K562 (cell line): ENCODE measurements at regions not wholly inside any gene's neighbourhood (a gene's known extent, or its start where the extent isn't known, plus 50 kb on each side); places are given as distances from the start of the nearest gene placed in this dataset.

ENCODE experiments used
- ATAC-seq: fragments of 200-7000 bp; cut with Tn5 transposase; 3 replicates; pipeline ENCODE4 v1.9.1; 2020; ENCODE audit warnings: moderate library complexity
- BruUV-seq: library from RNA; stranded (reverse); fragments of 400-500 nt; replicated peaks from 2 replicates; lab custom pipeline; 2021; lab: Mats Ljungman, UMichigan
- CTCF ChIA-PET: fragments of 300-600 bp; formaldehyde crosslinking; extraction: SDS; loops from one replicate; lab custom pipeline; 2021; ENCODE audit warnings: low intra/inter-chr PET ratio; lab: Yijun Ruan, JAX
- POLR2A ChIA-PET: fragments of 300-600, 350-650 bp; sonication (Branson Sonifier 250); formaldehyde crosslinking; extraction: SDS; loops from one replicate; lab custom pipeline; 2021; ENCODE audit warnings: antibody characterized with exemption, inconsistent platforms; lab: Yijun Ruan, JAX
- DNase-seq, 4 experiments: peaks; one replicate each; pipeline versions ENCODE4 v3.0.0 to v3.0.0-alpha.2; 2011 to 2018; ENCODE audit warnings: low spot score in 3 of 4, mixed read lengths in 3 of 4; ENCODE audit errors: extremely low read depth in 1 of 4
- FAIRE-seq: peaks from 2 replicates; lab custom pipeline; 2011; peaks lifted over from hg19 to GRCh38; lab: Jason Lieb, UNC
- H2AFZ ChIP-seq: 2 replicates; pipeline ENCODE4 v1.6.0; 2011; ENCODE audit warnings: low read depth, low read length, control low read depth, inconsistent platforms
- H3K27ac ChIP-seq: fragments of 200-600 bp; 3 replicates; pipeline ENCODE4 v1.8.0; 2011; ENCODE audit warnings: low read depth, mild to moderate bottlenecking, control low read depth, inconsistent platforms, low read length, moderate library complexity, mixed read lengths; ENCODE audit errors: extremely low read depth
- H3K27me3 ChIP-seq, 2 experiments: fragments of 300-600 bp in 1 of 2; 2 replicates in 1 of 2; 3 replicates in 1 of 2; pipeline versions ENCODE4 v1.6.0 to v1.8.0; 2011; ENCODE audit warnings: inconsistent platforms in 2 of 2, low read length in 2 of 2, mild to moderate bottlenecking in 1 of 2, mixed read lengths in 1 of 2, moderate library complexity in 1 of 2; ENCODE audit not compliant: control insufficient read depth in 2 of 2, insufficient read depth in 2 of 2
- H3K36me3 ChIP-seq: fragments of 300-600 bp; 3 replicates; pipeline ENCODE4 v1.8.0; 2011; ENCODE audit warnings: mild to moderate bottlenecking, low read length, inconsistent platforms; ENCODE audit not compliant: control insufficient read depth, insufficient read depth
- H3K4me1 ChIP-seq, 2 experiments: fragments of 200-600 bp in 1 of 2; replicated peaks in 1 of 2; 2 replicates in 1 of 2; 3 replicates in 1 of 2; pipeline versions ENCODE4 v1.5.1 to v1.8.0; 2011; ENCODE audit warnings: inconsistent platforms in 2 of 2, low read length in 2 of 2, mild to moderate bottlenecking in 1 of 2, mixed read lengths in 1 of 2, moderate library complexity in 1 of 2; ENCODE audit not compliant: control insufficient read depth in 2 of 2, insufficient read depth in 2 of 2
- H3K4me2 ChIP-seq: 2 replicates; pipeline ENCODE4 v1.6.1; 2011; ENCODE audit warnings: low read length, control low read depth, inconsistent platforms, mixed read lengths; ENCODE audit not compliant: insufficient read depth
- H3K4me3 ChIP-seq: fragments of 200-600 bp; sonication (generic), shearing (Covaris generic); 2 replicates; pipeline ENCODE4 v1.5.1; 2016; ENCODE audit warnings: control low read depth, inconsistent platforms
- H3K79me2 ChIP-seq: fragments of 200-600 bp; 3 replicates; pipeline ENCODE4 v1.8.0; 2011; ENCODE audit warnings: low read length, inconsistent platforms; ENCODE audit not compliant: control insufficient read depth, insufficient read depth
- H3K9ac ChIP-seq, 2 experiments: 2 replicates each; pipeline versions ENCODE4 v1.6.0 to v1.6.1; 2011; ENCODE audit warnings: low read depth in 2 of 2, low read length in 2 of 2, control low read depth in 1 of 2, inconsistent platforms in 1 of 2, mild to moderate bottlenecking in 1 of 2, mixed read lengths in 1 of 2; ENCODE audit not compliant: insufficient read depth in 1 of 2
- H3K9me1 ChIP-seq: one replicate; pipeline ENCODE4 v1.6.0; 2011; ENCODE audit warnings: inconsistent platforms, mild to moderate bottlenecking, low read length, moderate library complexity; ENCODE audit not compliant: control insufficient read depth, insufficient read depth
- H3K9me3 ChIP-seq: replicated peaks from 2 replicates; pipeline ENCODE4 v1.5.1; 2011; ENCODE audit warnings: low read depth, low read length, inconsistent platforms; ENCODE audit not compliant: control insufficient read depth, insufficient read depth
- H4K20me1 ChIP-seq: replicated peaks from 2 replicates; pipeline ENCODE4 v1.6.1; 2011; ENCODE audit warnings: low read length, inconsistent platforms, mixed read lengths; ENCODE audit not compliant: control insufficient read depth, insufficient read depth
- C11orf30 ChIP-seq: fragments of 450-650 bp; IDR thresholded peaks from 2 replicates; pipeline ENCODE4 v1.6.1; 2016; ENCODE audit warnings: low read depth, mild to moderate bottlenecking
- GMEB1 ChIP-seq: fragments of 250-450 bp; sonication (Bioruptor Pico); IDR thresholded peaks from 2 replicates; pipeline ENCODE4 v1.4.0; 2020; ENCODE audit warnings: mild to moderate bottlenecking
- RBBP5 ChIP-seq: fragments of 200-600 bp; sonication (generic); IDR thresholded peaks from 2 replicates; pipeline ENCODE4 v1.6.1; 2012; ENCODE audit warnings: borderline replicate concordance, mild to moderate bottlenecking, low read length, control low read depth, inconsistent platforms; ENCODE audit not compliant: insufficient read depth, poor library complexity, severe bottlenecking
- ZNF589 ChIP-seq: fragments of 200-800 bp; sonication (Bioruptor generic); IDR thresholded peaks from 2 replicates; pipeline ENCODE4 v1.6.1; 2016; ENCODE audit warnings: low read depth, missing genetic modification characterization, missing compliant biosample characterization
- ZNF785 ChIP-seq: fragments of 250-450 bp; sonication (Bioruptor Pico); IDR thresholded peaks from 2 replicates; pipeline ENCODE4 v1.4.0; 2020; ENCODE audit warnings: mild to moderate bottlenecking
- WGBS: fragments of 100-300 bp; shearing (Covaris generic); methylation state at CpG from one replicate; pipeline ENCODE4 v1.1.6; 2016; ENCODE audit warnings: low coverage, mixed read lengths; ENCODE audit not compliant: insufficient coverage; ENCODE audit errors: missing lambda C conversion rate; 5-methylcytosine and 5-hydroxymethylcytosine counted together
- in situ Hi-C: fragments of 300-500 bp; cut with MboI; formaldehyde crosslinking; loops from 4 replicates; pipeline ENCODE4 v1.15.0; 2018; ENCODE audit warnings: inconsistent platforms, mixed read lengths
- intact Hi-C: fragments of 100-400 bp; cut with micrococcal nuclease; formaldehyde crosslinking; loops from 2 replicates; pipeline ENCODE4 v1.14.2; 2022
- TF ChIP-seq, protein P1 (sequence below): sonication (generic); formaldehyde crosslinking; IDR thresholded peaks from 2 replicates; pipeline ENCODE4 v1.8.1; 2022; ENCODE audit warnings: missing genetic modification reagents
- TF ChIP-seq, protein P2 (sequence below): sonication (generic); formaldehyde crosslinking; IDR thresholded peaks from 2 replicates; pipeline ENCODE4 v1.9.0; 2022; ENCODE audit warnings: mild to moderate bottlenecking, missing genetic modification reagents
- TF ChIP-seq, protein P3 (sequence below): fragments of 450-650 bp; IDR thresholded peaks from 2 replicates; pipeline ENCODE4 v1.6.1; 2016

- peak; percentile 17; the same call in 1 of the 2 replicates for TF ChIP-seq C11orf30
- TF ChIP-seq, protein P1, sequence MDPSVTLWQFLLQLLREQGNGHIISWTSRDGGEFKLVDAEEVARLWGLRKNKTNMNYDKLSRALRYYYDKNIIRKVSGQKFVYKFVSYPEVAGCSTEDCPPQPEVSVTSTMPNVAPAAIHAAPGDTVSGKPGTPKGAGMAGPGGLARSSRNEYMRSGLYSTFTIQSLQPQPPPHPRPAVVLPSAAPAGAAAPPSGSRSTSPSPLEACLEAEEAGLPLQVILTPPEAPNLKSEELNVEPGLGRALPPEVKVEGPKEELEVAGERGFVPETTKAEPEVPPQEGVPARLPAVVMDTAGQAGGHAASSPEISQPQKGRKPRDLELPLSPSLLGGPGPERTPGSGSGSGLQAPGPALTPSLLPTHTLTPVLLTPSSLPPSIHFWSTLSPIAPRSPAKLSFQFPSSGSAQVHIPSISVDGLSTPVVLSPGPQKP = no peak
- FAIRE-seq (no peak), DNase-seq (no peak), ATAC-seq (no peak)
- Histone ChIP-seq H3K4me3 (no peak overlapping the region), H2AFZ (no peak overlapping the region), H3K79me2 (no peaks in the 10 kb centered on the region), H3K9me3 (no peaks in the 10 kb centered on the region), H3K4me2 (no peak overlapping the region), H3K9me1 (no peaks in the 10 kb centered on the region), H3K27me3 (peaks cover 0 to 3% of the 10 kb centered on the region in 2 experiments; a peak in 1 of 5 replicates), H3K4me1 (no peaks in the 10 kb centered on the region), H3K36me3 (no peaks in the 10 kb centered on the region), H3K9ac (no peak overlapping the region), H4K20me1 (no peaks in the 10 kb centered on the region), H3K27ac (no peak overlapping the region)
- no TSS peak for BruUV-seq
- in situ Hi-C loops = no loop called here
- intact Hi-C loops = no loop called here
- ChIA-PET CTCF (no interaction called here), POLR2A (no interaction called here)
- WGBS = 8% methylated on average over 4 of the region's 4 CpGs
These were observed 154.2 kb downstream of the MIAT start for GRCh38 chr22:26811647-26811992.

DNA sequence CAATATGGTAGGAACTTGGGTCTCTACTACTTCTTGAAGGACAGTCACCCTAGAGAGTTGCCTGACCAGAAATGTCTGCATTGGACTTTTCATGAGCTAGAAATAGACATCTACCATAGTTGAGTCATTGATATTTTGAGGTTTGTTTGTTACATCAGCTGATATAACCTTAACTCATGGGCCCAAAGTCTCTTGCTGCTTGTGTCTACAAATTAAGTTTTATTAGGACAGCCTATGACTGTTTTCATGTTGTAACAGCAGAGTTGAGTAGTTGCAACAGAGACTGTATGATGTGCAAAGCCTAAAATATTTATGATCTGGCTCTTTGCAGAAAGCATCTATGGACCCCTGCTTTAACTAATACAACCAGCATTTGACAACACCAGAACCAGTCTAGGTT, 155.3 kb downstream of the MIAT start:
- no peak overlapping the region for H3K9ac ChIP-seq
- no peaks in the 10 kb centered on the region; a peak in 1 of 5 replicates for H3K27me3 ChIP-seq
- no peaks in the 10 kb centered on the region for H3K9me1 ChIP-seq
- DNase-seq (no peak), ATAC-seq (no peak), FAIRE-seq (no peak)
- CTCF ChIA-PET = no interaction called here
- TF ChIP-seq RBBP5 = no peak
- no peak for TF ChIP-seq ZNF589 (CRISPR knock-in tag)
- TF ChIP-seq, protein P2, sequence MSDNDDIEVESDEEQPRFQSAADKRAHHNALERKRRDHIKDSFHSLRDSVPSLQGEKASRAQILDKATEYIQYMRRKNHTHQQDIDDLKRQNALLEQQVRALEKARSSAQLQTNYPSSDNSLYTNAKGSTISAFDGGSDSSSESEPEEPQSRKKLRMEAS (CRISPR knock-in tag) = no peak
- TF ChIP-seq GMEB1 (CRISPR knock-in tag) = no peak
- no peak for TF ChIP-seq ZNF785
- TF ChIP-seq, protein P3, sequence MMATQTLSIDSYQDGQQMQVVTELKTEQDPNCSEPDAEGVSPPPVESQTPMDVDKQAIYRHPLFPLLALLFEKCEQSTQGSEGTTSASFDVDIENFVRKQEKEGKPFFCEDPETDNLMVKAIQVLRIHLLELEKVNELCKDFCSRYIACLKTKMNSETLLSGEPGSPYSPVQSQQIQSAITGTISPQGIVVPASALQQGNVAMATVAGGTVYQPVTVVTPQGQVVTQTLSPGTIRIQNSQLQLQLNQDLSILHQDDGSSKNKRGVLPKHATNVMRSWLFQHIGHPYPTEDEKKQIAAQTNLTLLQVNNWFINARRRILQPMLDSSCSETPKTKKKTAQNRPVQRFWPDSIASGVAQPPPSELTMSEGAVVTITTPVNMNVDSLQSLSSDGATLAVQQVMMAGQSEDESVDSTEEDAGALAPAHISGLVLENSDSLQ = peak; percentile 23; the same call in 1 of the 2 replicates
- H2AFZ ChIP-seq = no peak overlapping the region
- H3K36me3 ChIP-seq = no peaks in the 10 kb centered on the region
- no peak overlapping the region for H3K4me2 ChIP-seq
- H3K4me3 ChIP-seq = no peak overlapping the region
- no peaks in the 10 kb centered on the region for H3K9me3 ChIP-seq
- intact Hi-C loops = no loop called here
- no peak overlapping the region for H3K27ac ChIP-seq
- no peaks in the 10 kb centered on the region for H3K79me2 ChIP-seq
- no peaks in the 10 kb centered on the region for H4K20me1 ChIP-seq
- BruUV-seq = no TSS peak
- POLR2A ChIA-PET = interaction anchor here (0.8 kb wide), 1 partner anchor 57 kb away, joined by 4 read pairs; no protein-coding TSS in a partner anchor
- in situ Hi-C loops = no loop called here
- no peaks in the 10 kb centered on the region for H3K4me1 ChIP-seq
